LNCAP (cell line): ENCODE measurements at regions not wholly inside any gene's neighbourhood (a gene's known extent, or its start where the extent isn't known, plus 50 kb on each side); places are given as distances from the start of the nearest gene placed in this dataset.

Experiments used
- CTCF ChIP-seq: fragments of 450-650 bp; IDR thresholded peaks from 2 replicates; pipeline ENCODE4 v1.5.1; 2017; ENCODE audit warnings: mild to moderate bottlenecking

DNA sequence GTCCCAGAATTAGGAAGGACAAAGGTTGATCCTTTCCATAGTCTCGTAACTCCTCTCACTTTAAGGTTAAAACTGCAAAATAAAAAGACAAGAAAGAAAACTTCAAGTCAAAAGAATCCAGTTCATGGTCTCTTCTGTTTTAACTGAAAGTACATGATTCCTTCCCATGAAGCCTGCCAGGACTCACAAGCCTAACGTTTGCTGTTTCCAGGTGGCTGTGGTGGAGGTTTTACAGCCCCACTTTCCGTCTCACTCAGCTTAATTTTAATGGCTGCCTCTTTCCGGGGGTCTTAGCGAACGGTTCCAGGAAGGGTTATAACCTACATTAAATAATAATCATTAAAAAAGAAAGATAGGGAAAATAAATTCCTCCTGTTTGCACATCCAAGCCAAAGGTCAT lies 136.8 kb upstream of the SPAG17 start:
- no peak for TF ChIP-seq CTCF

DNA sequence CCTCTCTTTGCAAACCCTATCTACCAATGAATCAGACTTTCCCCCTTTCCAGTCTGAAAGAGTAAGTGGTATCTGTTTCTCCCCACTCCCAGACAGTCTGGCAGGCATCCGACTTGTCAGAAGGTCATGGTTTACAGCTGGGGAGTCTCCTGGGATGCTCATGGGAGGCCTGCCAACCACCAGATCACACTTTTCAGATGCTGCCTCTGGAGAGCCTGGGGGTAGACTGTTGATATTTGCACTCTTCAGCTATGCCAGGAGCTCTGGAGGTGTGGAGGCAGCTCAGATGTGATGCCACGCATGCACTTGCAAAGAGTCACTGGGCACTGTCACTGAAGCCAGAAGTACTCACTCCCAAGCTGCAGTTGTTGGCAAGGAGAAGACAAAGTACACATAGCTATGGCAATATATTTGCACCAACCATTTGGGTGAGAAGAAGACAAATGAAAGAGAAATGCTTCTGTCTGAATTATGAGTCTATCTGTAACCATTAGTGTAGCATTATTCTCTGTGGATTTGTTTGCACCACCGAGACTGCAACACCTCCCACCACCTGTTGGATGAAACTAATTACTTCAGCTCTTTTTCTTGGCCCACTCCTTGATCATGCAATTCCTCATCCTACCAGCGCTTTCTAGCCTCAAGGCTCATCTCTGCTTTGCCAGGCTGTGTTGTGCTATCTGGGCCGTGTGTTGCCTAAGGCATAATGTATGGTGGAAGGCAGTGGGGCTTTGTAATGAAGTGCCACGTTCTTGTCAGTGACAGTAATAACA lies 133.0 kb upstream of the SPAG17 start:
- no peak for TF ChIP-seq CTCF

DNA sequence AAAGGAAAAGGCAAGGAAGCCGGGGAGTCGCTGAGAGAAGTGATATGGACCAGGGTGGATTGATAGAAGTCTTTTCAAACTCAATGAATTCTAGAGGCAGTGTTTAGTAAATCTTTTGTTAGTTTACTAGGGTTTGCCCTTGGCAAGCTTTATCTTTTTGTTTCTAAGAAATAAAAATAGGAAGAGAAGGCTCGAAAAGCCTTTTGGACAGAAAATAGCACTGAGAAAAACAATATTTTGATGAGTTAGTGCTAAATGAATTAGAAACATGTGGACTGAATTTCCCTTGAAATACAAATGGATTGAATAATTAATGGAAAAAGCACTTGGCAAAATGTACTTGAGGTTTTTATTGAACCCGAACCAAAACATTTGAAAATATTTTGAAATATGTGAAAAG lies 121.8 kb upstream of the SPAG17 start:
- no peak for TF ChIP-seq CTCF

DNA sequence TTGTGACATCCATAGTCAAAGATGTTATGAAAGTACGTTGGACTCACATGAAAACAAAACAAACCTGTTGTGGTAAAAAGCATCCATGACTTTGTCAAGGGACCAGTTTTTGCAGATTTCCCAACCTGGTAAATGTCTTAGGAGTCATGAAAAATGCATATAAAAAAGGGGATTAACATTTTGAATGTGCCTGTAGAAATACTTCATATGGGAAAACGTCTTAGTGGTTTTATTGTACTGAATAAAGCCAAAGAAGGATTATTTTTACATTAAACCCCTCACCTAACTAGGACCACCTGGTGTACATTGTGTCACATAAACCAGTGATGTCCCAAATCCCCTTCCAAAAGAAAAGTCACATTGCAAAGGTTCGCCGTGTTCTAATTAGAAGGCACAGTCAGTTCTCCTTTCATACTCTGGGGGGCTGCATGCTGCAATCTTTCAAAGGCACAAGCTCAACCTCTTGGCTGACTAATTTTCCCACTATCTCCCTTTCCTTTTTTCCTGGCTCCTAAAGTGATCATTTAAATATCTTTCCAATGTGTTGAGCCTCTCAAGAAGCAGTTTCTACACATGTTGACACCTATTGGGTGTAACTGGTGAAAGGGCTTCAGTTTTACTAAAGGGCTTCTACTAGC lies 119.8 kb upstream of the SPAG17 start:
- TF ChIP-seq CTCF: peak; percentile 36; the same call in 1 of the 2 replicates

GRCh38 chr1:118303534-118303933 lies 118.5 kb upstream of the SPAG17 start:
- TF ChIP-seq CTCF: no peak

- no peak for TF ChIP-seq CTCF
Observed at GRCh38 chr1:118303064-118303463, 118.0 kb upstream of the SPAG17 start.

DNA sequence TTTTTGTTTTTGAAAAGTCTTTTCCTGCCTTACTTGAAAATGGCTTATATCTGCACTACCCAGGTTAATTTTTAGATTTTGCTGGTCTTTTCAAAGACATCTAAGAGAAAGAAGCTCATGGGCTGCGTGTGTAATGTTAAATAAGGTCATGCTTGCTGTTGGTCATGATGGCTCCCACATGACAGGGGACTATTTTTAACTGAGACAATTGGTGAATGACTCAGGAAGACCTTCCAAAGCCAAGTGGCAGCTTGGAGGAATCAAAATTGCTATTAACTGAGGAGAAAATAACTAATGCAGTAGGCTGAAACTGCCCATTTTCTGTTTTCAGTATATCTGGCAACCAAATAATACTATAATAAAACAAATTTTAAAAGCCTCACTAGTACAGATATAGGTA lies 117.1 kb upstream of the SPAG17 start:
- TF ChIP-seq CTCF: no peak
